A673 (cell line): ENCODE measurements at regions not wholly inside any gene's neighbourhood (a gene's known extent, or its start where the extent isn't known, plus 50 kb on each side); places are given as distances from the start of the nearest gene placed in this dataset.

ENCODE experiments used
- BruUV-seq: library from RNA; stranded (reverse); fragments of 400-500 nt; replicated peaks from 2 replicates; lab custom pipeline; 2021; lab: Mats Ljungman, UMichigan
- CTCF ChIA-PET: fragments of 300-600 bp; sonication (Branson Sonifier 250); formaldehyde crosslinking; loops from one replicate; lab custom pipeline; 2022; ENCODE audit warnings: antibody characterized with exemption; lab: Charles Lee
- POLR2A ChIA-PET: fragments of 300-600 bp; sonication (Branson Sonifier 250); formaldehyde crosslinking; loops from one replicate; lab custom pipeline; 2022; ENCODE audit warnings: antibody characterized with exemption; ENCODE audit not compliant: low non-redundant PET; lab: Charles Lee
- DNase-seq: peaks from one replicate; pipeline ENCODE4 v3.0.0-alpha.2; 2015; ENCODE audit warnings: low spot score
- H3K27ac ChIP-seq: fragments of 200-600 bp; sonication (generic); 2 replicates; pipeline ENCODE4 v1.5.1; 2016; ENCODE audit warnings: mixed run types, low read depth, mild to moderate bottlenecking, mixed read lengths, antibody characterized with exemption, low read length; ENCODE audit not compliant: poor library complexity, severe bottlenecking
- H3K27me3 ChIP-seq: fragments of 200-600 bp; sonication (generic); replicated peaks from 2 replicates; pipeline ENCODE4 v1.6.1; 2017; ENCODE audit warnings: mixed run types, low read depth, mild to moderate bottlenecking, mixed read lengths, antibody characterized with exemption, low read length; ENCODE audit not compliant: insufficient read depth, poor library complexity
- H3K36me3 ChIP-seq: fragments of 200-600 bp; sonication (generic); 2 replicates; pipeline ENCODE4 v1.6.1; 2016; ENCODE audit warnings: mixed run types, mild to moderate bottlenecking, mixed read lengths, antibody characterized with exemption, low read length; ENCODE audit not compliant: insufficient read depth, poor library complexity, severe bottlenecking
- H3K4me1 ChIP-seq: fragments of 200-600 bp; sonication (generic); 2 replicates; pipeline ENCODE4 v1.6.1; 2017; ENCODE audit warnings: mixed run types, mild to moderate bottlenecking, mixed read lengths, antibody characterized with exemption, low read length; ENCODE audit not compliant: insufficient read depth, poor library complexity, severe bottlenecking
- H3K4me3 ChIP-seq: fragments of 200-600 bp; sonication (generic); 2 replicates; pipeline ENCODE4 v1.5.1; 2016; ENCODE audit warnings: low read depth, mixed run types, mild to moderate bottlenecking, mixed read lengths, low read length; ENCODE audit not compliant: poor library complexity, severe bottlenecking
- H3K9me3 ChIP-seq: fragments of 200-600 bp; sonication (generic); 2 replicates; pipeline ENCODE4 v1.6.1; 2016; ENCODE audit warnings: mixed run types, low read depth, mild to moderate bottlenecking, mixed read lengths, antibody characterized with exemption, low read length; ENCODE audit not compliant: poor library complexity, severe bottlenecking
- CTCF ChIP-seq: fragments of 300-800, 200-600 bp; sonication (generic); conservative IDR thresholded peaks from 2 replicates; pipeline ENCODE4 v1.5.1; 2017; ENCODE audit warnings: low read depth, mild to moderate bottlenecking, antibody characterized with exemption, low read length, moderate library complexity, mixed read lengths
- EZH2 ChIP-seq: fragments of 200-600 bp; sonication (generic); IDR thresholded peaks from 2 replicates; pipeline ENCODE4 v1.6.1; 2017; ENCODE audit warnings: borderline replicate concordance, low read depth, mild to moderate bottlenecking, mixed read lengths, antibody characterized with exemption, low read length; ENCODE audit not compliant: poor library complexity, severe bottlenecking
- intact Hi-C: fragments of 100-400 bp; cut with micrococcal nuclease; formaldehyde crosslinking; loops from one replicate; pipeline ENCODE4 v1.10.0; 2022; ENCODE audit not compliant: unreplicated experiment

GRCh38 chr2:158905784-158906183 lies 62.7 kb upstream of the TANC1 start:
- BruUV-seq: no TSS peak

GRCh38 chr2:158907926-158908456 lies 60.4 kb upstream of the TANC1 start:
- Histone ChIP-seq H3K4me3 (no peak overlapping the region), H3K36me3 (no peaks in the 10 kb centered on the region), H3K27me3 (no peaks in the 10 kb centered on the region), H3K9me3 (no peaks in the 10 kb centered on the region), H3K4me1 (no peaks in the 10 kb centered on the region), H3K27ac (no peak overlapping the region)
- BruUV-seq: no TSS peak
- no peak for DNase-seq
- no peak for TF ChIP-seq CTCF
- no peak for TF ChIP-seq EZH2
- intact Hi-C loops: no loop called here
- POLR2A ChIA-PET: no interaction called here
- CTCF ChIA-PET: no interaction called here

More at GRCh38 chr2:158905784-158906183, 62.7 kb upstream of the TANC1 start:
- DNase-seq: no peak
- Histone ChIP-seq H3K27me3 (no peaks in the 10 kb centered on the region), H3K27ac (no peak overlapping the region), H3K4me3 (no peak overlapping the region), H3K4me1 (no peaks in the 10 kb centered on the region), H3K9me3 (no peaks in the 10 kb centered on the region), H3K36me3 (no peaks in the 10 kb centered on the region)
- CTCF ChIA-PET: no interaction called here
- TF ChIP-seq CTCF (no peak), EZH2 (no peak)
- intact Hi-C loops: no loop called here
- POLR2A ChIA-PET: no interaction called here

- no peaks in the 10 kb centered on the region for H3K36me3 ChIP-seq
- no peak for DNase-seq
- CTCF ChIA-PET: interaction anchor here (0.7 kb wide), 1 partner anchor 1049 kb away, joined by 3 read pairs; no protein-coding TSS in a partner anchor
- POLR2A ChIA-PET: no interaction called here
- intact Hi-C loops: no loop called here
- H3K27me3 ChIP-seq: no peaks in the 10 kb centered on the region
- H3K9me3 ChIP-seq: no peaks in the 10 kb centered on the region
- no peaks in the 10 kb centered on the region for H3K4me1 ChIP-seq
- TF ChIP-seq EZH2 (no peak), CTCF (no peak)
- no TSS peak for BruUV-seq
- no peak overlapping the region for H3K27ac ChIP-seq
- no peak overlapping the region for H3K4me3 ChIP-seq
Observed at GRCh38 chr2:158912112-158912511, 56.3 kb upstream of the TANC1 start.
